Sigmoid colon (tissue), 4 donors: ENCODE measurements at regions not wholly inside any gene's neighbourhood (a gene's known extent, or its start where the extent isn't known, plus 50 kb on each side); places are given as distances from the start of the nearest gene placed in this dataset.

ENCODE experiments used
- CTCF ChIP-seq, 4 experiments: fragments of 450-650 bp in 3 of 4; fragments of 200-600 bp in 1 of 4; IDR thresholded peaks; one replicate each; pipeline ENCODE4 v1.5.1; 2016 to 2019; ENCODE audit warnings: antibody characterized with exemption in 4 of 4, mild to moderate bottlenecking in 3 of 4, moderate library complexity in 2 of 4
- POLR2AphosphoS5 ChIP-seq, 4 donors: sonication (generic); formaldehyde crosslinking; IDR thresholded peaks; one replicate each; pipeline ENCODE4 v1.6.1; 2017; ENCODE audit warnings: antibody characterized with exemption in 4 of 4

GRCh38 chr4:152181150-152181549 is 354.7 kb downstream of the FBXW7 start:
- TF ChIP-seq CTCF (IDR thresholded peaks at IDR 0.05) (no peak), POLR2AphosphoS5 (IDR thresholded peaks at IDR 0.05) (no peak)
